ENCODE measurements at regions not wholly inside any gene's neighbourhood (a gene's known extent, or its start where the extent isn't known, plus 50 kb on each side); places are given as distances from the start of the nearest gene placed in this dataset.
A peak's percentile ranks its signal among the peaks of the same experiment; 100 is the strongest.

DNA sequence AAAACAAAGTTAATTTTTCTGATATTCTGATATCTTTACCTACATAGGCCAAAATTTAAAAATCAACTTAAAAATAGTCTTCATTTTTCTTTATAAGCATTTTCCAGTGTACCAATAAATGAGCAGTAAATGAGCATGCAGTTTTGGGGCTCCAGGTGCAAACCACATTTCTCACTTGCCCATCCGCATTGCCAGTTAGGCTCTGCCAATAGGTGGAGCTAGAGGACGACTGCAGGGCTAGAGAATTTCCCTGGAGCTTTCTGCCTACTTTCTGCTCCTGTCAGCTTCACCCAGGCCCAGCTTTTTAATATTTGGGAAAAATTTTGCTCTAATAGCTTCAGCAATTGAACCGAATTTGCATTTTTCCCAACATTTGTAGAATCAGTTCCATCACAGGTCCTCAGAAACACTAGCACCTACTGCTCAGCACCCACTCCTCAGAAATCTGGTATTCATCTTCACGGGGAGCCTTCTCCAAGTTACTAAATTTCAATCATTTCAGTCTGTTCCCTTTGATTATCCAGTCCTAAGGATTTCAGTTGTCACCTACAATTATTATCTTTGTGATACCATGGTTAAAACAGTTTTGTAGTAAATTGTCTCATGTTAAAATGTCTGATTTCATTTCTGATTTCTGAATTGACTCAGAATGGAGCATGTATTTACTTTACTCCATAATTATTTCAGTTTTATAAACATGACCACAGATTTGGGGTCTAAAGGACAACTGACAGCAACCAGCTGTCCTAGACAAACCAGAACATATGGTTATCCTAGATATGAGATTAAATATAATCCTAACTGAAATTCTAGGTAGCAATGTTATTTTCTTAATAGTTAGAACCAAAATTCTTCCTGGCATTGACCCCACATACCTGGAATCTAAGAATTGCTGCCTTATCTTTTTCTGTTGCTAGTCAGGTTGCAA lies 104.6 kb upstream of the FAM174A start:
- TF ChIP-seq, protein P1, sequence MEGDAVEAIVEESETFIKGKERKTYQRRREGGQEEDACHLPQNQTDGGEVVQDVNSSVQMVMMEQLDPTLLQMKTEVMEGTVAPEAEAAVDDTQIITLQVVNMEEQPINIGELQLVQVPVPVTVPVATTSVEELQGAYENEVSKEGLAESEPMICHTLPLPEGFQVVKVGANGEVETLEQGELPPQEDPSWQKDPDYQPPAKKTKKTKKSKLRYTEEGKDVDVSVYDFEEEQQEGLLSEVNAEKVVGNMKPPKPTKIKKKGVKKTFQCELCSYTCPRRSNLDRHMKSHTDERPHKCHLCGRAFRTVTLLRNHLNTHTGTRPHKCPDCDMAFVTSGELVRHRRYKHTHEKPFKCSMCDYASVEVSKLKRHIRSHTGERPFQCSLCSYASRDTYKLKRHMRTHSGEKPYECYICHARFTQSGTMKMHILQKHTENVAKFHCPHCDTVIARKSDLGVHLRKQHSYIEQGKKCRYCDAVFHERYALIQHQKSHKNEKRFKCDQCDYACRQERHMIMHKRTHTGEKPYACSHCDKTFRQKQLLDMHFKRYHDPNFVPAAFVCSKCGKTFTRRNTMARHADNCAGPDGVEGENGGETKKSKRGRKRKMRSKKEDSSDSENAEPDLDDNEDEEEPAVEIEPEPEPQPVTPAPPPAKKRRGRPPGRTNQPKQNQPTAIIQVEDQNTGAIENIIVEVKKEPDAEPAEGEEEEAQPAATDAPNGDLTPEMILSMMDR (IDR thresholded peaks at IDR 0.05; ENCODE audit: unreplicated experiment in 3 of 3), result peak; percentile 54 to 68 (median 57)
- Mint-ChIP-seq H3K4me3 (no peak overlapping the region), H3K36me3 (ENCODE audit: low read depth) (no peaks in the 10 kb centered on the region), H3K9me3 (peaks cover 2% of the 10 kb centered on the region), H3K27me3 (ENCODE audit: low read depth) (no peaks in the 10 kb centered on the region), H3K27ac (no peak overlapping the region), H3K4me1 (no peaks in the 10 kb centered on the region)

DNA sequence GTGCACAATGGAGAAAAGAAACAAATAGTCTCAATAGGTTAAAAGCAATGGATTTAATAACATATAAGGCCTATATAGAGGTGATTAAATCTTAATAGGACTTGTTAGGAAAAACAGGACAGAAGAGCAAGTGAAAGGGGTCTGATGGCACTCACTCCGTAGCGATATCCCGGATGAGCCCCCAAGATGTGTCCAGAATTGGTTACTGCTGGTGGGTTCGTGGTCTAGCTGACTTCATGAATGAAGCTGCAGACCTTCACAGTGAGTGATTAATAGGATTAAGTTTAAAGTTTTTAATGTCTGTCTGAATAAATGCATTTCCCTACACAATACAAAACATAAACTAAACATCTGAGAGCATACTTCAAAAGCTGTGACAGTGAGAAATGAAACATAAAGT lies 110.4 kb upstream of the FAM174A start:
- peak overlapping the region in 2 of 3 experiments; percentile 94 to 95 for H3K27ac Mint-ChIP-seq
- H3K9me3 Mint-ChIP-seq, result peaks cover 12% of the 10 kb centered on the region
- TF ChIP-seq, protein P1 (IDR thresholded peaks at IDR 0.05; ENCODE audit: unreplicated experiment in 3 of 3), result no peak
- peaks cover 6% of the 10 kb centered on the region for H3K4me1 Mint-ChIP-seq
- H3K4me3 Mint-ChIP-seq, result no peak overlapping the region
- peaks cover 11% of the 10 kb centered on the region for H3K36me3 Mint-ChIP-seq (ENCODE audit: low read depth)
- no peaks in the 10 kb centered on the region for H3K27me3 Mint-ChIP-seq (ENCODE audit: low read depth)

DNA sequence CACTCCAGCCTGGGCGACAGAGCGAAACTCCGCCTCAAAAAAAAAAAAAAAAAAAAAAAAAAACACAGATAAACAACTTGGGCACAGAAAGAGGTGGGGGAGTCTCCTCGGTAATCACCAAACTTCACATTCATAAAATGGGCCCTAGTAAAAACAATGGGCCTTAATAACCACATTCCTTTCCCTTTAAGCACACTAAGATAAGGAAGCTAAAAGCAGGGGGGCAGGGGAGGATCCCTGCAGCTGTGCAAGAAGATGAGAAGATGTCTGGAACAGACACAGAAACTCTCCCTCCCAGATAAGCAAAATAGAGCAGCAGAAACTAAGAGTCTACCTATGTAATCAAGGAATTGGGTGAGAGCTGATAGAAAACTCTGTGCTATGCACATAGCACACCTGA lies 111.2 kb upstream of the FAM174A start:
- Mint-ChIP-seq H3K27me3 (ENCODE audit: low read depth) (no peaks in the 10 kb centered on the region), H3K9me3 (peaks cover 12% of the 10 kb centered on the region), H3K27ac (peak overlapping the region; percentile 73 to 95 (median 94)), H3K4me3 (peak overlapping the region in 2 of 3 experiments; percentile 21 to 35), H3K4me1 (peaks cover 6% of the 10 kb centered on the region), H3K36me3 (ENCODE audit: low read depth) (peaks cover 11% of the 10 kb centered on the region)
- TF ChIP-seq, protein P1 (IDR thresholded peaks at IDR 0.05; ENCODE audit: unreplicated experiment in 3 of 3), result no peak

DNA sequence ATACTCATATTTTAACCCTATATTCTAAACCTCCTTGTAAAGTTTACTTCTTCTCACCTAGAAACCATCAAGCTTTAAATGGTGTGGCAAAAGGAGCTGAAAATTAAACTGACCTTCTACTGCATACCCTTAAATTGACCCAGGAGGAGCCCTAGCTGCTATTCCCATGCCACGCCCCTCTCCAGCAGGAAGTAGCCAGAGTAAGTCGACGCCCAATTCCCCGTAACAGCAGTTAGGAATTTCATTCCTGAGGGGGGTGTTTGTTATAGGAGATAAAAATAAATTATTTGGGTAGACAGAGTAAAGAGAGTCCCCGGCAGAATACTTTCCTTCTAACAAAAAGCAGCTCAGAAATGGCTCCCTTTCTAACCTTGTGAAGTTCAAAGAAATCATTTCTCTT lies 111.8 kb upstream of the FAM174A start:
- Mint-ChIP-seq H3K27me3 (ENCODE audit: low read depth) (no peaks in the 10 kb centered on the region), H3K27ac (peak overlapping the region; percentile 73 to 94 (median 86)), H3K4me1 (peaks cover 6% of the 10 kb centered on the region), H3K36me3 (ENCODE audit: low read depth) (peaks cover 11% of the 10 kb centered on the region), H3K9me3 (peaks cover 12% of the 10 kb centered on the region), H3K4me3 (no peak overlapping the region)
- TF ChIP-seq, protein P1 (IDR thresholded peaks at IDR 0.05; ENCODE audit: unreplicated experiment in 3 of 3), result no peak

DNA sequence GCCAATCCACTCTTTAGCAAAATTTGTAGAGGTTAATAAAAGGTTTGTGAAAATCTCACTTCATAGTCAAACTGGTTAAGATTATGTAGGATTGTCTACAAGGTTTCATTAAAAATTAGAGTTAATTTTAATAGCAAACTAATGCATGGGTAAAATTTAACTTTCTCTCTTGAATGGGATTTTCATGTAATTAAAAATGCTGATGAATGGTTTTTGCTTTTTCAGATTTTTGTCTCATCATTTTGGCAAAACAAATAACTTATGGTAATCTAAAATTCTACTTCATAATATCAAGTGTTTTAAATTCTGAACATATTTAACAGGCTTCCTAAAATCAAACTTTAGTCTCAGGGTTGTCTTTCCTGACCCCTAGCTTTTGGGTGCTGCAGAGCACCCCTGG lies 113.8 kb upstream of the FAM174A start:
- Mint-ChIP-seq H3K4me1 (peaks cover 6% of the 10 kb centered on the region), H3K27ac (no peak overlapping the region), H3K27me3 (ENCODE audit: low read depth) (no peaks in the 10 kb centered on the region), H3K4me3 (no peak overlapping the region), H3K36me3 (ENCODE audit: low read depth) (peaks cover 11% of the 10 kb centered on the region), H3K9me3 (peaks cover 10% of the 10 kb centered on the region)
- TF ChIP-seq, protein P1 (IDR thresholded peaks at IDR 0.05; ENCODE audit: unreplicated experiment in 3 of 3), result no peak

Data from nephron (organoid).